IMR-90 (cell line): ENCODE measurements at regions not wholly inside any gene's neighbourhood (a gene's known extent, or its start where the extent isn't known, plus 50 kb on each side); places are given as distances from the start of the nearest gene placed in this dataset.

Experiments
- ATAC-seq: fragments of 200-7000 bp; cut with Tn5 transposase; 2 replicates; pipeline ENCODE4 v1.9.1; 2020; ENCODE audit warnings: low read depth, mild to moderate bottlenecking, moderate library complexity
- BruUV-seq: library from RNA; stranded (reverse); fragments of 400-500 nt; replicated peaks from 2 replicates; lab custom pipeline; 2021; lab: Mats Ljungman, UMichigan
- CTCF ChIA-PET: fragments of 300-600 bp; formaldehyde crosslinking; extraction: SDS; loops from one replicate; lab custom pipeline; 2021; ENCODE audit warnings: antibody characterized with exemption; lab: Yijun Ruan, JAX
- POLR2A ChIA-PET: fragments of 300-600 bp; sonication (Branson Sonifier 250); formaldehyde crosslinking; loops from one replicate; lab custom pipeline; 2022; ENCODE audit warnings: antibody characterized with exemption; ENCODE audit not compliant: unreplicated experiment; lab: Charles Lee
- DNase-seq: peaks from one replicate; pipeline ENCODE4 v3.0.0; 2013
- H2AFZ ChIP-seq: replicated peaks from 2 replicates; pipeline ENCODE3; 2013; ENCODE audit warnings: low read length, mild to moderate bottlenecking; ENCODE audit not compliant: poor library complexity
- H2AK5ac ChIP-seq: 2 replicates; pipeline ENCODE4 v1.6.1; 2013; ENCODE audit warnings: low read depth, low read length, inconsistent platforms
- H2AK9ac ChIP-seq: replicated peaks from 2 replicates; pipeline ENCODE3; 2013; ENCODE audit warnings: mild to moderate bottlenecking, low read depth, low read length, moderate library complexity; ENCODE audit not compliant: poor library complexity
- H2BK120ac ChIP-seq: 2 replicates; pipeline ENCODE4 v1.6.1; 2013; ENCODE audit warnings: low read depth, low read length, inconsistent platforms
- H2BK15ac ChIP-seq: 3 replicates; pipeline ENCODE4 v1.6.1; 2013; ENCODE audit warnings: low read depth, low read length, inconsistent platforms
- H2BK20ac ChIP-seq: 2 replicates; pipeline ENCODE4 v1.6.1; 2013; ENCODE audit warnings: low read depth, mild to moderate bottlenecking, inconsistent platforms, low read length, moderate library complexity
- H2BK5ac ChIP-seq: 2 replicates; pipeline ENCODE4 v1.6.1; 2013; ENCODE audit warnings: mild to moderate bottlenecking, low read depth, low read length, inconsistent platforms; ENCODE audit not compliant: poor library complexity, severe bottlenecking
- H3K14ac ChIP-seq: replicated peaks from 2 replicates; pipeline ENCODE4 v1.6.1; 2013; ENCODE audit warnings: low read depth, low read length, inconsistent platforms
- H3K18ac ChIP-seq: 2 replicates; pipeline ENCODE4 v1.6.1; 2013; ENCODE audit warnings: low read depth, low read length, control low read depth
- H3K23ac ChIP-seq: 2 replicates; pipeline ENCODE4 v1.6.1; 2013; ENCODE audit warnings: low read depth, low read length, inconsistent platforms
- H3K27ac ChIP-seq: 2 replicates; pipeline ENCODE4 v1.5.1; 2013; ENCODE audit warnings: mild to moderate bottlenecking, control low read depth, low read length; ENCODE audit not compliant: insufficient read depth
- H3K27me3 ChIP-seq: 2 replicates; pipeline ENCODE4 v1.6.1; 2013; ENCODE audit warnings: low read length; ENCODE audit not compliant: control insufficient read depth, insufficient read depth
- H3K36me3 ChIP-seq: 2 replicates; pipeline ENCODE4 v1.6.1; 2013; ENCODE audit warnings: low read length, mixed read lengths; ENCODE audit not compliant: control insufficient read depth, insufficient read depth
- H3K4ac ChIP-seq: 2 replicates; pipeline ENCODE4 v1.6.1; 2013; ENCODE audit warnings: low read depth, low read length, inconsistent platforms
- H3K4me1 ChIP-seq: 2 replicates; pipeline ENCODE4 v1.6.1; 2013; ENCODE audit warnings: low read length, mixed read lengths; ENCODE audit not compliant: control insufficient read depth, insufficient read depth
- H3K4me2 ChIP-seq: 2 replicates; pipeline ENCODE4 v1.6.1; 2013; ENCODE audit warnings: low read depth, mild to moderate bottlenecking, control low read depth, low read length, moderate library complexity
- H3K4me3 ChIP-seq: 2 replicates; pipeline ENCODE4 v1.5.1; 2013; ENCODE audit warnings: low read depth, mild to moderate bottlenecking, control low read depth, low read length, moderate library complexity; ENCODE audit not compliant: insufficient read depth
- H3K56ac ChIP-seq: 2 replicates; pipeline ENCODE4 v1.6.1; 2013; ENCODE audit warnings: low read length, inconsistent platforms; ENCODE audit not compliant: insufficient read depth; ENCODE audit errors: extremely low read depth
- H3K79me1 ChIP-seq, 2 experiments: 2 replicates each; pipeline ENCODE4 v1.6.1; 2013; ENCODE audit warnings: low read length in 2 of 2, inconsistent platforms in 1 of 2, low read depth in 1 of 2
- H3K9ac ChIP-seq: 2 replicates; pipeline ENCODE4 v1.6.1; 2013; ENCODE audit warnings: low read depth, low read length, control low read depth
- H3K9me1 ChIP-seq: 2 replicates; pipeline ENCODE4 v1.6.1; 2013; ENCODE audit warnings: low read length, inconsistent platforms; ENCODE audit not compliant: insufficient read depth
- H3K9me3 ChIP-seq: 2 replicates; pipeline ENCODE4 v1.6.1; 2013; ENCODE audit warnings: low read length; ENCODE audit not compliant: control insufficient read depth, insufficient read depth
- H4K20me1 ChIP-seq: 2 replicates; pipeline ENCODE4 v1.6.1; 2013; ENCODE audit warnings: low read length, inconsistent platforms; ENCODE audit not compliant: insufficient read depth
- H4K5ac ChIP-seq: 2 replicates; pipeline ENCODE4 v1.6.1; 2013; ENCODE audit warnings: mild to moderate bottlenecking, low read depth, low read length, control low read depth
- H4K8ac ChIP-seq, 2 experiments: 2 replicates each; pipeline ENCODE4 v1.6.1; 2013; ENCODE audit warnings: low read depth in 2 of 2, low read length in 2 of 2, control low read depth in 1 of 2, inconsistent platforms in 1 of 2
- H4K91ac ChIP-seq: 2 replicates; pipeline ENCODE4 v1.6.1; 2013; ENCODE audit warnings: low read depth, low read length, inconsistent platforms; ENCODE audit not compliant: insufficient read depth
- CHD1 ChIP-seq: IDR thresholded peaks from 2 replicates; pipeline ENCODE4 v1.6.1; 2012; ENCODE audit warnings: low read depth, low read length, improper control_type of control experiment
- FOS ChIP-seq: fragments of 150-350 bp; IDR thresholded peaks from 2 replicates; pipeline ENCODE4 v1.6.1; 2016; ENCODE audit warnings: low read depth, low read length
- WGBS, 2 experiments: methylation state at CpG; one replicate each; pipeline versions ENCODE4 v1.1.5 to v1.1.7; 2013; ENCODE audit warnings: missing lambda C conversion rate in 2 of 2; ENCODE audit not compliant: insufficient read length in 1 of 2; ENCODE audit errors: extremely low coverage in 2 of 2; 5-methylcytosine and 5-hydroxymethylcytosine counted together
- dilution Hi-C: fragments of 300-500 bp; cut with HindIII; formaldehyde crosslinking; loops from one replicate; pipeline ENCODE4 v1.14.3; 2018; ENCODE audit warnings: low sequenced_read_pairs; ENCODE audit not compliant: unreplicated experiment
- in situ Hi-C: fragments of 300-500 bp; cut with MboI; formaldehyde crosslinking; loops from 3 replicates; pipeline ENCODE4 v1.14.3; 2019; ENCODE audit warnings: low sequenced_read_pairs, inconsistent platforms, mixed read lengths
- intact Hi-C: fragments of 100-400 bp; cut with micrococcal nuclease; formaldehyde crosslinking; loops from 2 replicates; pipeline ENCODE4 v1.10.0; 2022

GRCh38 chr16:89038221-89038721 lies 55.4 kb upstream of the ACSF3 start:
- Histone ChIP-seq H4K8ac (no peak overlapping the region), H3K36me3 (no peaks in the 10 kb centered on the region), H3K23ac (no peak overlapping the region), H3K4me2 (no peak overlapping the region), H4K20me1 (no peaks in the 10 kb centered on the region), H3K27me3 (peaks cover 22% of the 10 kb centered on the region), H3K27ac (no peak overlapping the region), H2BK5ac (no peak overlapping the region), H3K9me3 (no peaks in the 10 kb centered on the region), H2BK120ac (no peak overlapping the region), H3K9me1 (no peaks in the 10 kb centered on the region), H3K56ac (no peak overlapping the region), H3K79me1 (no peaks in the 10 kb centered on the region), H2AK9ac (no peak overlapping the region), H4K5ac (no peak overlapping the region), H3K4me1 (no peaks in the 10 kb centered on the region), H2AK5ac (no peak overlapping the region), H2AFZ (no peak overlapping the region), H3K18ac (no peak overlapping the region), H3K9ac (no peak overlapping the region), H2BK15ac (no peak overlapping the region), H3K4me3 (no peak overlapping the region), H3K4ac (no peak overlapping the region), H2BK20ac (no peak overlapping the region), H3K14ac (no peak overlapping the region), H4K91ac (no peak overlapping the region)
- CTCF ChIA-PET = no interaction called here
- POLR2A ChIA-PET = no interaction called here
- in situ Hi-C loops (no loop called here), dilution Hi-C loops (no loop called here), intact Hi-C loops (no loop called here)
- DNase-seq (no peak), ATAC-seq (no peak)
- 55% methylated on average over 12 of the region's 24 CpGs; no CpG with 5 or more reads in 1 of the 2 experiments for WGBS, 2 experiments
- no TSS peak for BruUV-seq
- TF ChIP-seq CHD1 (no peak), FOS (no peak)
